Keratinocyte (primary cell): ENCODE measurements at regions not wholly inside any gene's neighbourhood (a gene's known extent, or its start where the extent isn't known, plus 50 kb on each side); places are given as distances from the start of the nearest gene placed in this dataset.

Experiments
- DNase-seq: peaks from one replicate; pipeline ENCODE4 v3.0.0-alpha.2; 2011; ENCODE audit warnings: low read depth, missing footprints, low spot score
- FAIRE-seq: peaks from 2 replicates; lab custom pipeline; 2011; peaks lifted over from hg19 to GRCh38; lab: Jason Lieb, UNC
- H2AFZ ChIP-seq: 2 replicates; pipeline ENCODE4 v1.6.0; 2012; ENCODE audit warnings: low read length, control low read depth, inconsistent platforms; ENCODE audit not compliant: control insufficient read depth
- H3K27ac ChIP-seq: 2 replicates; pipeline ENCODE4 v1.5.1; 2011; ENCODE audit warnings: low read length; ENCODE audit not compliant: control insufficient read depth, insufficient read depth
- H3K27me3 ChIP-seq: 3 replicates; pipeline ENCODE4 v1.6.0; 2011; ENCODE audit warnings: low read length; ENCODE audit not compliant: control insufficient read depth, insufficient read depth; ENCODE audit errors: extremely low read depth
- H3K36me3 ChIP-seq, 2 experiments: 2 replicates in 1 of 2; 3 replicates in 1 of 2; pipeline ENCODE4 v1.5.1; 2011; ENCODE audit warnings: low read length in 2 of 2, mild to moderate bottlenecking in 1 of 2; ENCODE audit not compliant: control insufficient read depth in 2 of 2, insufficient read depth in 2 of 2; ENCODE audit errors: extremely low read depth in 1 of 2
- H3K4me1 ChIP-seq: 3 replicates; pipeline ENCODE4 v1.5.1; 2011; ENCODE audit warnings: low read length; ENCODE audit not compliant: control insufficient read depth, insufficient read depth; ENCODE audit errors: extremely low read depth
- H3K4me2 ChIP-seq: 3 replicates; pipeline ENCODE4 v1.6.0; 2011; ENCODE audit warnings: low read depth, low read length; ENCODE audit not compliant: control insufficient read depth, insufficient read depth; ENCODE audit errors: extremely low read depth
- H3K4me3 ChIP-seq, 3 experiments: fragments of 200-600 bp in 1 of 3; sonication (generic) in 1 of 3; 2 replicates in 2 of 3; 3 replicates in 1 of 3; pipeline ENCODE4 v1.5.1; 2011 to 2016; ENCODE audit warnings: low read length in 3 of 3, mild to moderate bottlenecking in 3 of 3, control low read depth in 2 of 3, inconsistent platforms in 1 of 3, low read depth in 1 of 3, mixed read lengths in 1 of 3, mixed run types in 1 of 3, moderate library complexity in 1 of 3; ENCODE audit not compliant: control insufficient read depth in 2 of 3, insufficient read depth in 2 of 3; ENCODE audit errors: extremely low read depth in 1 of 3
- H3K79me2 ChIP-seq: 2 replicates; pipeline ENCODE4 v1.6.0; 2012; ENCODE audit warnings: low read length; ENCODE audit not compliant: control insufficient read depth, insufficient read depth
- H3K9ac ChIP-seq: 3 replicates; pipeline ENCODE4 v1.6.0; 2011; ENCODE audit warnings: low read length; ENCODE audit not compliant: control insufficient read depth, insufficient read depth; ENCODE audit errors: extremely low read depth
- H3K9me1 ChIP-seq: 3 replicates; pipeline ENCODE4 v1.6.0; 2011; ENCODE audit warnings: low read length; ENCODE audit not compliant: control insufficient read depth, insufficient read depth; ENCODE audit errors: extremely low read depth
- H3K9me3 ChIP-seq: 2 replicates; pipeline ENCODE4 v1.5.1; 2012; ENCODE audit warnings: low read depth, low read length; ENCODE audit not compliant: control insufficient read depth
- H4K20me1 ChIP-seq: 3 replicates; pipeline ENCODE4 v1.6.0; 2011; ENCODE audit warnings: low read length; ENCODE audit not compliant: control insufficient read depth, insufficient read depth; ENCODE audit errors: extremely low read depth
- EZH2 ChIP-seq: IDR thresholded peaks from one replicate; pipeline ENCODE4 v1.6.1; 2012; ENCODE audit warnings: inconsistent platforms, mild to moderate bottlenecking, low read length, moderate library complexity
- dilution Hi-C: fragments of 300-500 bp; cut with MboI; formaldehyde crosslinking; loops from one replicate; pipeline ENCODE4 v1.7.0; 2020; ENCODE audit warnings: low sequenced_read_pairs; ENCODE audit not compliant: extremely low pct_ligation_motif_present
- TF ChIP-seq, protein P1 (sequence below), 3 experiments: IDR thresholded peaks in 1 of 3; conservative IDR thresholded peaks in 1 of 3; optimal IDR thresholded peaks in 1 of 3; 2 replicates in 2 of 3; 3 replicates in 1 of 3; pipeline versions ENCODE3 to v1.5.1; 2011; ENCODE audit warnings: low read length in 3 of 3, mild to moderate bottlenecking in 3 of 3, moderate library complexity in 2 of 3, control low read depth in 1 of 3, inconsistent platforms in 1 of 3; ENCODE audit not compliant: insufficient read depth in 2 of 3; ENCODE audit errors: extremely low read depth in 1 of 3

DNA sequence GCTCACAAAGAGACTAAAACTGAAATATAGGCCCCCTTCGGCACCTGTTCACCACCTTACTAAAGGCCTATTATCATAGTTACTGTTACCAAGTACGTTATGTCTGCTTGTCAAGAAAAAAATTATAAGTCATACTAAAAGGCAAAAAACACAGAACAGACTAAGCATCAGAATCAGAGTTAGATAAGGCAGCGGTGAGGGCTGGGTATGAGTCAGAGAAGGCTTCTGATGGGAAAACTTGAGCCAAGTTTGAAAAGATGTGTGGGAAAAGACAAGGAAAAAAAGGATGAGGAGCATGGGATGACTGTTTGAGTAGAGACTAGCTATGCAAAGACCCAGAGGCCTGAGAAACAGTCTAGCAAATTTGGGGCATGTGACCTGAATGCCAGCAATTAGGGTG lies 387.2 kb upstream of the SGO1 start:
- Histone ChIP-seq H3K9me1 (no peaks in the 10 kb centered on the region), H3K4me1 (no peaks in the 10 kb centered on the region), H2AFZ (no peak overlapping the region), H3K4me2 (no peak overlapping the region), H3K9ac (no peak overlapping the region), H3K36me3 (no peaks in the 10 kb centered on the region), H3K27ac (no peak overlapping the region), H3K9me3 (no peaks in the 10 kb centered on the region), H3K27me3 (no peaks in the 10 kb centered on the region), H3K4me3 (no peak overlapping the region), H3K79me2 (no peaks in the 10 kb centered on the region), H4K20me1 (no peaks in the 10 kb centered on the region)
- no peak for FAIRE-seq
- dilution Hi-C loops: no loop called here
- no peak for DNase-seq
- TF ChIP-seq, protein P1, sequence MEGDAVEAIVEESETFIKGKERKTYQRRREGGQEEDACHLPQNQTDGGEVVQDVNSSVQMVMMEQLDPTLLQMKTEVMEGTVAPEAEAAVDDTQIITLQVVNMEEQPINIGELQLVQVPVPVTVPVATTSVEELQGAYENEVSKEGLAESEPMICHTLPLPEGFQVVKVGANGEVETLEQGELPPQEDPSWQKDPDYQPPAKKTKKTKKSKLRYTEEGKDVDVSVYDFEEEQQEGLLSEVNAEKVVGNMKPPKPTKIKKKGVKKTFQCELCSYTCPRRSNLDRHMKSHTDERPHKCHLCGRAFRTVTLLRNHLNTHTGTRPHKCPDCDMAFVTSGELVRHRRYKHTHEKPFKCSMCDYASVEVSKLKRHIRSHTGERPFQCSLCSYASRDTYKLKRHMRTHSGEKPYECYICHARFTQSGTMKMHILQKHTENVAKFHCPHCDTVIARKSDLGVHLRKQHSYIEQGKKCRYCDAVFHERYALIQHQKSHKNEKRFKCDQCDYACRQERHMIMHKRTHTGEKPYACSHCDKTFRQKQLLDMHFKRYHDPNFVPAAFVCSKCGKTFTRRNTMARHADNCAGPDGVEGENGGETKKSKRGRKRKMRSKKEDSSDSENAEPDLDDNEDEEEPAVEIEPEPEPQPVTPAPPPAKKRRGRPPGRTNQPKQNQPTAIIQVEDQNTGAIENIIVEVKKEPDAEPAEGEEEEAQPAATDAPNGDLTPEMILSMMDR (optimal IDR thresholded peaks at IDR 0.05 in 1 of 3, IDR thresholded peaks at IDR 0.05 in 1 of 3, conservative IDR thresholded peaks at IDR 0.05 in 1 of 3; ENCODE audit: extremely low read depth in 1 of 3, insufficient read depth in 2 of 3, low read length in 3 of 3): no peak
- TF ChIP-seq EZH2: no peak

DNA sequence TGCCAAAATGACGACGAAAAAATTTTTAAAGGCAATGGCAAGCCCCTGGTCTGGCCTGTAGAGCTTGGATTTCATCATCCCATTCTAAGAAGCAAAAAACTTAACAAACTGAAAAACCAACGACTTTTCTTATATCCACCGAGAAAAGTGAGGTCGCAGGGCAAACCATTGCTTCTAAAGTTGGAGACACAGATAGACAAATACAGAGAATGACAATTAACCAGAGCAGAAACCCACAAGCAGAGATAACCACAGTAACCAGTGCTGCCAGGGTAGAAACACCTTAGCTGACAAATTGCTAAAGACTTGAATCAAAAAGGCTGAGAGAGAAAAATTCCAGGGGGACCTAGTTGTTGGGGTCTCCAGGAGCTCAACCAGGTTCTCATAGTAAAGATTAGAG lies 386.5 kb upstream of the SGO1 start:
- Histone ChIP-seq H2AFZ (no peak overlapping the region), H3K4me2 (no peak overlapping the region), H3K9me1 (no peaks in the 10 kb centered on the region), H3K27me3 (no peaks in the 10 kb centered on the region), H3K27ac (no peak overlapping the region), H3K9me3 (no peaks in the 10 kb centered on the region), H4K20me1 (no peaks in the 10 kb centered on the region), H3K79me2 (no peaks in the 10 kb centered on the region), H3K36me3 (no peaks in the 10 kb centered on the region), H3K9ac (no peak overlapping the region), H3K4me1 (no peaks in the 10 kb centered on the region), H3K4me3 (no peak overlapping the region)
- no peak for FAIRE-seq
- TF ChIP-seq, protein P1 (optimal IDR thresholded peaks at IDR 0.05 in 1 of 3, IDR thresholded peaks at IDR 0.05 in 1 of 3, conservative IDR thresholded peaks at IDR 0.05 in 1 of 3; ENCODE audit: extremely low read depth in 1 of 3, insufficient read depth in 2 of 3, low read length in 3 of 3): no peak
- no peak for DNase-seq
- dilution Hi-C loops: no loop called here
